Pancreas (tissue), 10 donors: ENCODE measurements at regions not wholly inside any gene's neighbourhood (a gene's known extent, or its start where the extent isn't known, plus 50 kb on each side); places are given as distances from the start of the nearest gene placed in this dataset.
A peak's percentile ranks its signal among the peaks of the same experiment; 100 is the strongest.

Experiments
- ATAC-seq, 4 donors: fragments of 200-7000 bp; cut with Tn5 transposase; one replicate each; pipeline versions ENCODE4 v1.8.0 to v1.9.1; 2020; ENCODE audit warnings: mild to moderate bottlenecking in 4 of 4, moderate library complexity in 4 of 4
- DNase-seq, 6 donors: peaks; one replicate each; pipeline ENCODE4 v3.0.0-alpha.2; 2020
- FAIRE-seq: peaks from 2 replicates; lab custom pipeline; 2012; peaks lifted over from hg19 to GRCh38; lab: Jason Lieb, UNC
- H3K27ac ChIP-seq, 4 donors: fragments of 200-600 bp; sonication (generic); 1 replicate in 3 of 4; 2 replicates in 1 of 4; pipeline versions ENCODE4 v1.5.0 to v1.8.0; 2020
- H3K27me3 ChIP-seq, 4 donors: fragments of 200-600 bp; one replicate each; pipeline ENCODE4 v1.8.0; 2021
- H3K36me3 ChIP-seq, 3 donors: fragments of 200-600 bp; sonication (generic) in 1 of 3; one replicate each; pipeline versions ENCODE4 v1.5.0 to v1.8.0; 2020 to 2021
- H3K4me1 ChIP-seq, 3 donors: fragments of 200-600 bp; one replicate each; pipeline ENCODE4 v1.8.0; 2021
- H3K4me3 ChIP-seq, 4 donors: fragments of 200-600 bp; sonication (generic) in 2 of 4; one replicate each; pipeline versions ENCODE4 v1.5.0 to v1.8.0; 2020 to 2021
- H3K9me3 ChIP-seq, 4 donors: fragments of 200-600 bp; one replicate each; pipeline ENCODE4 v1.8.0; 2021
- WGBS, 2 donors: extraction: QIAGEN DNeasy Blood & Tissue Kit; methylation state at CpG; one replicate each; pipeline ENCODE4 v1.1.7; 2013; 5-methylcytosine and 5-hydroxymethylcytosine counted together
- intact Hi-C, 3 donors: fragments of 100-400 bp; cut with DNase I; formaldehyde crosslinking; loops; one replicate each; pipeline versions ENCODE4 v1.11.1 to v1.14.2; 2022
- TF ChIP-seq, protein P1 (sequence below), 4 donors: fragments of 200-600 bp; sonication (generic) in 3 of 4; IDR thresholded peaks; one replicate each; pipeline versions ENCODE4 v1.5.0 to v1.8.0; 2021; ENCODE audit warnings: antibody characterized with exemption in 4 of 4
- donor health status: healthy with polysubstance abuse.
- donor health status: DM: no; HTN: no; CAD: no; lungs with moderate emphysema.
- donor health status: DM: no; HTN: no; CAD: no.
- donor health status: control.
- donor health status: control.
- donor health status: Bipolar disorder and iron deficiency.
- donor health status: DM: yes; HTN: yes; CAD: no.
- donor health status: DM: no; HTN: no; CAD: no.
- donor health status: DM: no; HTN: no; CAD: no.
- donor health status: DM: yes; HTN: yes; CAD: no.

- Histone ChIP-seq H3K27ac (no peak overlapping the region), H3K9me3 (no peaks in the 10 kb centered on the region), H3K27me3 (no peaks in the 10 kb centered on the region), H3K4me3 (no peak overlapping the region), H3K36me3 (no peaks in the 10 kb centered on the region), H3K4me1 (peaks cover 3 to 9% (median 4%) of the 10 kb centered on the region in 3 donors)
- no peak for FAIRE-seq
- intact Hi-C loops = no loop called here
- DNase-seq = peak in 1 of 6 donors; percentile 8
- TF ChIP-seq, protein P1, sequence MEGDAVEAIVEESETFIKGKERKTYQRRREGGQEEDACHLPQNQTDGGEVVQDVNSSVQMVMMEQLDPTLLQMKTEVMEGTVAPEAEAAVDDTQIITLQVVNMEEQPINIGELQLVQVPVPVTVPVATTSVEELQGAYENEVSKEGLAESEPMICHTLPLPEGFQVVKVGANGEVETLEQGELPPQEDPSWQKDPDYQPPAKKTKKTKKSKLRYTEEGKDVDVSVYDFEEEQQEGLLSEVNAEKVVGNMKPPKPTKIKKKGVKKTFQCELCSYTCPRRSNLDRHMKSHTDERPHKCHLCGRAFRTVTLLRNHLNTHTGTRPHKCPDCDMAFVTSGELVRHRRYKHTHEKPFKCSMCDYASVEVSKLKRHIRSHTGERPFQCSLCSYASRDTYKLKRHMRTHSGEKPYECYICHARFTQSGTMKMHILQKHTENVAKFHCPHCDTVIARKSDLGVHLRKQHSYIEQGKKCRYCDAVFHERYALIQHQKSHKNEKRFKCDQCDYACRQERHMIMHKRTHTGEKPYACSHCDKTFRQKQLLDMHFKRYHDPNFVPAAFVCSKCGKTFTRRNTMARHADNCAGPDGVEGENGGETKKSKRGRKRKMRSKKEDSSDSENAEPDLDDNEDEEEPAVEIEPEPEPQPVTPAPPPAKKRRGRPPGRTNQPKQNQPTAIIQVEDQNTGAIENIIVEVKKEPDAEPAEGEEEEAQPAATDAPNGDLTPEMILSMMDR (IDR thresholded peaks at IDR 0.05) = no peak
- ATAC-seq = no peak
- 95 to 96% methylated on average over 10 of the region's 10 CpGs for WGBS, 2 donors
Observed at GRCh38 chr21:41589620-41590175, 81.7 kb upstream of the TMPRSS2 start.

DNA sequence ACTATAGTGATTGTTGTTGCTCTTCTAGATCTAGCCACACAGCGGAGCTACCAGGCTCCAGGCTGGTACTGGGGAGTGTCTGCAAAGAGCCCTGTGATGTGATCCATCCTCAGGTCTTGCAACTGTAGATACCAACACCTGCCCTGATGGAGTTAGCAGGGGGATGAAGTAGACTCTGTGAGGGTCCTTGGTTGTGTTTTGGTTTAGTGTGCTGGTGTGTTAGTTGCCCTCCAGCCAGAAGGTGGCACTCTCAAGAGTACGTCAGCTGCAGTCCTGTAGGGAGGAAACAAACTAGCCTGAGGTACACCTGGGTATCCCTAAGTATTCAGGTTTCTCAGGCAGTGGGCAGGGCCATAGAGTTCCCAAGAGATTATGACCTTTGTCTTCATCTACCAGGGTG is 81.2 kb upstream of the TMPRSS2 start:
- intact Hi-C loops = no loop called here
- ATAC-seq (no peak), DNase-seq (peak in 1 of 6 donors; percentile 5), FAIRE-seq (no peak)
- H3K9me3 ChIP-seq = no peaks in the 10 kb centered on the region
- H3K36me3 ChIP-seq = no peaks in the 10 kb centered on the region
- H3K4me1 ChIP-seq = peaks cover 3 to 4% (median 3%) of the 10 kb centered on the region in 3 donors
- 95 to 98% methylated on average over 2 of the region's 2 CpGs for WGBS, 2 donors
- TF ChIP-seq, protein P1 (IDR thresholded peaks at IDR 0.05) = no peak
- no peaks in the 10 kb centered on the region for H3K27me3 ChIP-seq
- no peak overlapping the region for H3K27ac ChIP-seq
- no peak overlapping the region for H3K4me3 ChIP-seq

GRCh38 chr21:41585199-41585994 is 77.4 kb upstream of the TMPRSS2 start:
- DNase-seq = peak in 2 of 6 donors; percentile 7 to 25
- peaks cover 14 to 17% (median 14%) of the 10 kb centered on the region in 3 donors for H3K4me1 ChIP-seq
- TF ChIP-seq, protein P1 (IDR thresholded peaks at IDR 0.05) = no peak
- WGBS, 2 donors = 86 to 89% methylated on average over 14 of the region's 14 CpGs
- no peaks in the 10 kb centered on the region for H3K27me3 ChIP-seq
- no peak for ATAC-seq
- intact Hi-C loops = no loop called here
- H3K9me3 ChIP-seq = no peaks in the 10 kb centered on the region
- no peak for FAIRE-seq
- no peak overlapping the region for H3K27ac ChIP-seq
- H3K4me3 ChIP-seq = no peak overlapping the region
- no peaks in the 10 kb centered on the region for H3K36me3 ChIP-seq

GRCh38 chr21:41584603-41585176 is 76.7 kb upstream of the TMPRSS2 start:
- peaks cover 14 to 17% (median 14%) of the 10 kb centered on the region in 3 donors for H3K4me1 ChIP-seq
- H3K9me3 ChIP-seq = no peaks in the 10 kb centered on the region
- no peaks in the 10 kb centered on the region for H3K36me3 ChIP-seq
- H3K27ac ChIP-seq = no peak overlapping the region
- no peak for ATAC-seq
- TF ChIP-seq, protein P1 (IDR thresholded peaks at IDR 0.05) = no peak
- intact Hi-C loops = no loop called here
- H3K27me3 ChIP-seq = no peaks in the 10 kb centered on the region
- H3K4me3 ChIP-seq = no peak overlapping the region
- 81 to 84% methylated on average over 4 of the region's 4 CpGs for WGBS, 2 donors
- no peak for FAIRE-seq
- peak in 2 of 6 donors; percentile 9 to 27 for DNase-seq
